MM.1S (cell line): ENCODE measurements at regions not wholly inside any gene's neighbourhood (a gene's known extent, or its start where the extent isn't known, plus 50 kb on each side); places are given as distances from the start of the nearest gene placed in this dataset.

Experiments used
- EZH2 ChIP-seq: fragments of 300-600 bp; sonication (generic); optimal IDR thresholded peaks from 2 replicates; pipeline ENCODE3; 2017; ENCODE audit warnings: low read depth, mild to moderate bottlenecking, antibody characterized with exemption, low read length, mixed read lengths
- EZH2phosphoT487 ChIP-seq: fragments of 300-600 bp; sonication (generic); IDR thresholded peaks from 2 replicates; pipeline ENCODE4 v1.6.1; 2018; ENCODE audit warnings: antibody characterized with exemption, low read length
- TF ChIP-seq, protein P1 (sequence below): fragments of 300-600 bp; sonication (generic); IDR thresholded peaks from 2 replicates; pipeline ENCODE4 v1.5.1; 2016; ENCODE audit warnings: antibody characterized with exemption, low read length, mixed read lengths

DNA sequence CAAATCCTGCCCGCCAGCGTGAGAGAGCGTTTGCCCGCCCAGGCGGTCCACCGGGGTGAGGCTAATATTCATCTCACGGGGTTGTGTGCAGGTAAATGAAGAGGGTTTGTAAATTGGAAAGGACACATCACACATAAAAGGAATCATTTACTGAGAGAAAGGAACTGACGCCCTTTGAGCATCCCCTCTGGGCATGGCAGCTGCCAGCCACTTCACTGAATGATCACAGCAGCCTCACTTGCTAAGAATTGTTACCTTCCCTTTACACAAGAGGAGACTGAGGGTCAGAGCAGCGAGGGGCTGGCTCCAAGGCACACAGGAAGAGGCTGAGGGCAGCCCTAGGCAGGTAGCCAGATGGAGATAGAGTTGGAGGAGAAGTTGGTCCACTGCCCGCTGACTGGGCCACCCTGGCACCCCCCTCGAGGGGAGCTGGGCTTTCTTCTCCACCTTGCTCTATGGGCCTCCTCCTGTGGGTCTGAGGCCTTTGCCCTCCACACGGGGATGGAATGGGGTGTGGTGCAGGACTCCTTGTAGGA is 96.0 kb downstream of the FOXD2 start:
- TF ChIP-seq, protein P1, sequence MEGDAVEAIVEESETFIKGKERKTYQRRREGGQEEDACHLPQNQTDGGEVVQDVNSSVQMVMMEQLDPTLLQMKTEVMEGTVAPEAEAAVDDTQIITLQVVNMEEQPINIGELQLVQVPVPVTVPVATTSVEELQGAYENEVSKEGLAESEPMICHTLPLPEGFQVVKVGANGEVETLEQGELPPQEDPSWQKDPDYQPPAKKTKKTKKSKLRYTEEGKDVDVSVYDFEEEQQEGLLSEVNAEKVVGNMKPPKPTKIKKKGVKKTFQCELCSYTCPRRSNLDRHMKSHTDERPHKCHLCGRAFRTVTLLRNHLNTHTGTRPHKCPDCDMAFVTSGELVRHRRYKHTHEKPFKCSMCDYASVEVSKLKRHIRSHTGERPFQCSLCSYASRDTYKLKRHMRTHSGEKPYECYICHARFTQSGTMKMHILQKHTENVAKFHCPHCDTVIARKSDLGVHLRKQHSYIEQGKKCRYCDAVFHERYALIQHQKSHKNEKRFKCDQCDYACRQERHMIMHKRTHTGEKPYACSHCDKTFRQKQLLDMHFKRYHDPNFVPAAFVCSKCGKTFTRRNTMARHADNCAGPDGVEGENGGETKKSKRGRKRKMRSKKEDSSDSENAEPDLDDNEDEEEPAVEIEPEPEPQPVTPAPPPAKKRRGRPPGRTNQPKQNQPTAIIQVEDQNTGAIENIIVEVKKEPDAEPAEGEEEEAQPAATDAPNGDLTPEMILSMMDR = no peak
- TF ChIP-seq EZH2 (no peak), EZH2phosphoT487 (no peak)
